GM23338 (cell line): ENCODE measurements at regions not wholly inside any gene's neighbourhood (a gene's known extent, or its start where the extent isn't known, plus 50 kb on each side); places are given as distances from the start of the nearest gene placed in this dataset.

Experiments
- ATAC-seq: fragments of 200-7000 bp; cut with Tn5 transposase; 3 replicates; pipeline ENCODE4 v1.9.1; 2020
- DNase-seq: peaks from one replicate; pipeline ENCODE4 v3.0.0-alpha.2; 2015; ENCODE audit warnings: low spot score
- H2AFZ ChIP-seq: fragments of 200-600 bp; sonication (generic); 2 replicates; pipeline ENCODE4 v1.8.0; 2016; ENCODE audit warnings: antibody characterized with exemption, mild to moderate bottlenecking, moderate library complexity
- H3F3A ChIP-seq: fragments of 200-600 bp; sonication (generic); replicated peaks from 2 replicates; pipeline ENCODE4 v1.8.0; 2017; ENCODE audit warnings: antibody characterized with exemption, mixed run types, low read depth
- H3K27ac ChIP-seq: fragments of 200-600 bp; sonication (generic); 2 replicates; pipeline ENCODE4 v1.6.1; 2016; ENCODE audit warnings: low read depth
- H3K27me3 ChIP-seq: fragments of 200-600 bp; sonication (generic); 2 replicates; pipeline ENCODE4 v1.8.0; 2016; ENCODE audit warnings: mild to moderate bottlenecking, mixed run types, moderate library complexity; ENCODE audit not compliant: insufficient read depth
- H3K36me3 ChIP-seq: fragments of 200-600 bp; sonication (generic); 2 replicates; pipeline ENCODE4 v1.8.0; 2016; ENCODE audit warnings: mild to moderate bottlenecking; ENCODE audit not compliant: insufficient read depth
- H3K4me1 ChIP-seq: fragments of 200-600 bp; sonication (generic); 2 replicates; pipeline ENCODE4 v1.8.0; 2016; ENCODE audit warnings: mild to moderate bottlenecking, moderate library complexity; ENCODE audit not compliant: insufficient read depth
- H3K4me2 ChIP-seq: fragments of 200-600 bp; sonication (generic); 2 replicates; pipeline ENCODE4 v1.7.1; 2017; ENCODE audit warnings: mixed run types
- H3K4me3 ChIP-seq: fragments of 200-600 bp; sonication (generic); 2 replicates; pipeline ENCODE4 v1.6.1; 2016; ENCODE audit warnings: mixed run types
- H3K79me2 ChIP-seq: fragments of 200-600 bp; sonication (generic); replicated peaks from 2 replicates; pipeline ENCODE4 v1.8.0; 2017; ENCODE audit warnings: mild to moderate bottlenecking; ENCODE audit not compliant: insufficient read depth
- H3K9me2 ChIP-seq: fragments of 200-600 bp; sonication (generic); 2 replicates; pipeline ENCODE4 v1.8.0; 2017; ENCODE audit not compliant: insufficient read depth
- H4K20me1 ChIP-seq: fragments of 200-600 bp; sonication (generic); replicated peaks from 2 replicates; pipeline ENCODE4 v1.8.0; 2017; ENCODE audit warnings: mild to moderate bottlenecking; ENCODE audit not compliant: insufficient read depth
- H3K27ac Mint-ChIP-seq: 2 replicates; pipeline ENCODE4 v1.8.0; 2020; ENCODE audit warnings: inconsistent platforms, mild to moderate bottlenecking, moderate library complexity, mixed read lengths
- H3K27me3 Mint-ChIP-seq: 3 replicates; pipeline ENCODE4 v1.8.0; 2022; ENCODE audit warnings: low read depth, mild to moderate bottlenecking, moderate library complexity, mixed read lengths, inconsistent platforms; ENCODE audit not compliant: insufficient read depth, poor library complexity
- H3K36me3 Mint-ChIP-seq: 3 replicates; pipeline ENCODE4 v1.8.0; 2021; ENCODE audit warnings: low read depth, mild to moderate bottlenecking, inconsistent platforms, moderate library complexity, mixed read lengths
- H3K4me1 Mint-ChIP-seq: 3 replicates; pipeline ENCODE4 v1.8.0; 2020; ENCODE audit warnings: mild to moderate bottlenecking, inconsistent platforms, mixed read lengths
- H3K4me3 Mint-ChIP-seq: 3 replicates; pipeline ENCODE4 v1.8.0; 2021; ENCODE audit warnings: moderate library complexity, mild to moderate bottlenecking, inconsistent platforms, mixed read lengths
- H3K9me3 Mint-ChIP-seq: 3 replicates; pipeline ENCODE4 v1.8.0; 2020; ENCODE audit warnings: moderate library complexity, mild to moderate bottlenecking, inconsistent platforms, mixed read lengths
- CREB1 ChIP-seq: fragments of 250-450 bp; sonication (Bioruptor Pico); IDR thresholded peaks from 2 replicates; pipeline ENCODE4 v1.5.0; 2020; ENCODE audit warnings: low read depth, mild to moderate bottlenecking, moderate library complexity
- CTCF ChIP-seq, 2 experiments: fragments of 200-600 bp in 1 of 2; sonication (generic) in 1 of 2; conservative IDR thresholded peaks; 2 replicates each; pipeline versions ENCODE4 v1.5.1 to v1.6.1; 2016 to 2017; ENCODE audit warnings: antibody characterized with exemption in 2 of 2, low read depth in 2 of 2, mild to moderate bottlenecking in 2 of 2, moderate library complexity in 1 of 2
- ETS1 ChIP-seq: IDR thresholded peaks from 2 replicates; pipeline ENCODE4 v1.6.1; 2016; ENCODE audit warnings: antibody characterized with exemption
- EZH2 ChIP-seq: fragments of 200-600 bp; sonication (generic); IDR thresholded peaks from one replicate; pipeline ENCODE4 v1.8.0; 2017; ENCODE audit warnings: antibody characterized with exemption, mild to moderate bottlenecking, low read depth; ENCODE audit not compliant: unreplicated experiment
- EZH2phosphoT487 ChIP-seq: fragments of 200-600 bp; sonication (generic); IDR thresholded peaks from one replicate; pipeline ENCODE4 v1.8.1; 2018; ENCODE audit warnings: antibody characterized with exemption; ENCODE audit not compliant: unreplicated experiment
- JUNB ChIP-seq: IDR thresholded peaks from one replicate; pipeline ENCODE4 v1.6.1; 2016; ENCODE audit warnings: antibody characterized with exemption; ENCODE audit not compliant: unreplicated experiment
- NANOG ChIP-seq: IDR thresholded peaks from 2 replicates; pipeline ENCODE4 v1.6.1; 2016; ENCODE audit warnings: antibody characterized with exemption, borderline replicate concordance
- REST ChIP-seq: IDR thresholded peaks from one replicate; pipeline ENCODE4 v1.6.1; 2018; ENCODE audit warnings: antibody characterized with exemption; ENCODE audit not compliant: unreplicated experiment
- STAT1 ChIP-seq: IDR thresholded peaks from one replicate; pipeline ENCODE4 v1.6.1; 2016; ENCODE audit warnings: antibody characterized with exemption; ENCODE audit not compliant: unreplicated experiment
- ZNF114 ChIP-seq: fragments of 250-450 bp; sonication (Bioruptor Pico); IDR thresholded peaks from 2 replicates; pipeline ENCODE4 v1.5.0; 2020; ENCODE audit warnings: mild to moderate bottlenecking, moderate library complexity
- ZNF462 ChIP-seq: fragments of 250-450 bp; sonication (Bioruptor Pico); IDR thresholded peaks from 2 replicates; pipeline ENCODE4 v1.5.0; 2020; ENCODE audit warnings: mild to moderate bottlenecking, moderate library complexity

GRCh38 chr1:222028116-222028515 lies 286.2 kb upstream of the DUSP10 start (continued):
- TF ChIP-seq ZNF462 (no peak), ETS1 (no peak), NANOG (no peak), EZH2phosphoT487 (no peak), CREB1 (CRISPR knock-in tag) (no peak), JUNB (no peak), STAT1 (no peak)

GRCh38 chr1:222026280-222026679 lies 284.4 kb upstream of the DUSP10 start:
- H3K36me3 Mint-ChIP-seq = no peaks in the 10 kb centered on the region
- ATAC-seq = no peak
- no peak for TF ChIP-seq CTCF (conservative IDR thresholded peaks at IDR 0.05; ENCODE audit: low read depth in 2 of 2)
- no peak for TF ChIP-seq EZH2
- TF ChIP-seq STAT1 = no peak
- no peak for TF ChIP-seq REST
- TF ChIP-seq JUNB = no peak
- no peak for TF ChIP-seq ETS1
- no peak for TF ChIP-seq CREB1 (CRISPR knock-in tag)
- no peak for TF ChIP-seq NANOG
- no peak for TF ChIP-seq ZNF114 (CRISPR knock-in tag)

More at GRCh38 chr1:222026280-222026679, 284.4 kb upstream of the DUSP10 start:
- peaks cover 10% of the 10 kb centered on the region; the same call in 2 of the 3 replicates for H3K4me1 Mint-ChIP-seq
- H3K27me3 Mint-ChIP-seq = no peaks in the 10 kb centered on the region
- Histone ChIP-seq H4K20me1 (no peaks in the 10 kb centered on the region; the same call in 1 of the 2 replicates), H3K79me2 (no peaks in the 10 kb centered on the region), H3K27me3 (no peaks in the 10 kb centered on the region), H3K9me2 (0 out of 2 replicates have a peak, but pooled peaks cover under 1% of the 10 kb centered on the region), H3K36me3 (no peaks in the 10 kb centered on the region), H2AFZ (peak overlapping the region; percentile 59; the same call in 1 of the 2 replicates), H3K4me2 (no peak overlapping the region), H3K27ac (no peak overlapping the region), H3K4me1 (no peaks in the 10 kb centered on the region), H3F3A (no peaks in the 10 kb centered on the region), H3K4me3 (no peak overlapping the region)
- H3K9me3 Mint-ChIP-seq = no peaks in the 10 kb centered on the region
- H3K4me3 Mint-ChIP-seq = no peak overlapping the region
- DNase-seq = no peak
- no peak overlapping the region for H3K27ac Mint-ChIP-seq
